Activated T-helper 1 cell treated with anti-CD3 and anti-CD28 coated beads, Interleukin-2, amount 50 U/mL, for 16 hours (primary cell): ENCODE measurements at regions not wholly inside any gene's neighbourhood (a gene's known extent, or its start where the extent isn't known, plus 50 kb on each side); places are given as distances from the start of the nearest gene placed in this dataset.

Experiments
- DNase-seq, 2 donors: peaks; one replicate each; pipeline ENCODE4 v3.0.0-alpha.2; 2020; ENCODE audit warnings: low read depth in 1 of 2, low spot score in 1 of 2

DNA sequence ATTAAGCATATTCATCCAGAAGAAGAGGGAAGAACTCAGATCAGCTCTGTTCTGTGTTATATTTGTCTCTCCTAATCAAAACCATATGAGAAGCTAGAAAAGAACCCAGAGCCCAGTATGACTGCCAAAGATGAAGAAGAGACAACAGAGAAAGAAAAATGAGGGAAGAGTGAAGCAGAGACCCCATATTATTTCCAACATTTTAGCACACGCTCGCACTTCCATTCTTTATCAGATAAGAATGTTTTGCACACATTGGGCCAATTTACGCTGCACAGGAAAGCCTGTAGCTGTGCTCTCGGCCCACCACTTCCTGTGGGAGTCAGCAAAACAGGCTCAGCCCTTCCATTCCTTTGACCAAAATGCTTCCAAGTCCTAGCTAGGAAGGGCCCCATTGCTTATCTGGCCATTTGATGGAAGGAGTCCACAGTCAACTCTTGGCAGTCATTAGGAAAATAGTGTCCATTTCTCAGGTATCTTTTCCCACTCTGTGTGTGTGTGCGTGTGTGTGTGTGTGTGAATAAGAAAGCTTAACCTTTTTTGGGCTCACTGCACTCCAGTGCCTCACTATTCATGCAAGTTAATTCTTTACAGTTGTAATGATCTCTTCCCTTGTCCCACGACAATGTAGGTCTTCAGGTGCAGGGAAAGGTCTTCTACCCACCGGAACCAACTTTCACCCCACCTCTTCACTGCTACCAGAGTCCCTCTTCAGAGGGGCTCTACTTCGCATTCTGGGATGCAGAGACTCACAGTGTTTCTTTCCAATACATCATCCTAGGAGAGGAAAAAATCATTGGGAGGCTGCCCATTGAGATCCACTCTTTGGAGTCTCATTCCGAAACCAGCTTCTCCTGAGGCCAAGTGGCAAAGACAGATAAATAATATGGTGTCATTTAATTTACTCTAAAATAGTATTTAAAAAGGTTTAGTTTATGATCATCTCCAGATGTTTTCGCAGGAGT, 237.5 kb downstream of the COG6 start:
- DNase-seq, result no peak

DNA sequence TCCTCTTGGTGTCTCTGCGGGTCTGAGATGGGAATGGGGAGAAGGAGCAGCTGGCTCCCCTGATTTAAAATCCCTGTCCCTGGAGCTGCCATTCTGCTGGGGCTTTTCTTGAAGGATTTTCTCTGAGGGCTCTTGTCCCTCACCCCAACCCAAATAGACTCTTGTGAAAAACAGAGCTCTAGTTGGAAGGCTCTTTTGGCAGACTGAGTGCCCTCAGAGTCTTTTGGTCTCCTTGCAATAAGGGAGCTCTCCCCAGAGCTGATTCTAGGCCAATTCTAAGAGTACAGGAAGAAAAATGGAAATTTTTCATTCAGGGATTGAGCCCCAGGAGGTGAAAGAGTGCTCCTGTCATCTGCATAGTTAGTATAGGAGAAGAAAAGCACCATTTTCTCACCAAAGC, 238.3 kb downstream of the COG6 start:
- no peak for DNase-seq

DNA sequence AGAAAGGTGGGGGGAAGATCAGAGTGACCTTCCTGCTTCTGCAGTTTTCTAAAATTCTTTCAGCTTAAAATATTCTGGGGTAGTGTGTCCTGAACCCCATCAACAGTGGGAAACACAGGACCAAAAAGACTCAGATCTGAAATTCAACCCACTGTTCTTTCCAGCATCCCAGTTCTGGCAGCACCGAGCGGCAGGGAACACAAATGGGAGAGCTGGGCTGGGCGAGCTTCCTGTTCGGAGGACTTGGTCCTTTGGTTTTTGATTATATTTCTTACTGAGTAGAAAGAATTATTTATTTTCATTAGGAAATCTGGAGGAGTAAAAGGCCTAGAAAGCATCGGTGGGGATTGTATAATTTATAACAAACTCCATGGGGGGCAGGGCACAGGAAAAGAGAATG, 239.1 kb downstream of the COG6 start:
- no peak for DNase-seq

DNA sequence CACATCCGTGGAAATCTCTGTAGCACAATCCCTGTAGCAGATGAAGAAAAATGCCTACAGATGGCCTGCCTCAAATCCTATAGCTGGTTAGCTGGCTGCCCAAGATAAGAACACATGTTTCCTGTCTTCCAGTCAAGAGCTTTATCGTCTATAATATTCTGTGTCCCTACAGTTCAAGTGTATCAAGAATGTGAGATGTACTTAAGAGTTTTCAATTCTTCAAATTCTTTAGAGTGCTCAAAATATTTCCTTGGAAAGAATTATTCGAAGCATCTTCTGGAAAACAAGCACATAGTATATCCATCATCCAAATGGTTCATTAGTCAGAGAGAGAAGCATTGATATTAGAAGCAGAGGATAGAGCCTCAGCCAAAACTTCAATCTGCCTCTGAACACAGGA, 239.8 kb downstream of the COG6 start:
- DNase-seq, result no peak

DNA sequence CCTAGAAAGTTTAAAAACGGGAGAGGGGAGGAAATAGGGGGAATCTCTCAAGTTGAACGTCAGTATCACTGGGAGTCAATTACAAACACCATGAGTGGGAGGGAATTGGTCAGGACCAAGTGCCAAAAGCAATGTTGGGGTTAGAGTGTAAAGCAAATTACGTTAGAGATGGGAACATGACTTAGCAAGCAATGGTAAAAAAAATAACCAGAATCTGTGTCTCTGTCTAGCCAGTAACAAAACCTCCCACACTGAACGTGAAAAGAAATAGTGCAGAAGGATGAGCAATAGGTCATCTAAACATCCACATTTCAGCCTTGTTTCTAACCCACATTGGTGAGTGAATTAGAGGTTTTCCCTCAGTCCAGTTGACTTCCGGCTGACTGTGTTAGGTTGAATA, 242.2 kb downstream of the COG6 start:
- no peak for DNase-seq

DNA sequence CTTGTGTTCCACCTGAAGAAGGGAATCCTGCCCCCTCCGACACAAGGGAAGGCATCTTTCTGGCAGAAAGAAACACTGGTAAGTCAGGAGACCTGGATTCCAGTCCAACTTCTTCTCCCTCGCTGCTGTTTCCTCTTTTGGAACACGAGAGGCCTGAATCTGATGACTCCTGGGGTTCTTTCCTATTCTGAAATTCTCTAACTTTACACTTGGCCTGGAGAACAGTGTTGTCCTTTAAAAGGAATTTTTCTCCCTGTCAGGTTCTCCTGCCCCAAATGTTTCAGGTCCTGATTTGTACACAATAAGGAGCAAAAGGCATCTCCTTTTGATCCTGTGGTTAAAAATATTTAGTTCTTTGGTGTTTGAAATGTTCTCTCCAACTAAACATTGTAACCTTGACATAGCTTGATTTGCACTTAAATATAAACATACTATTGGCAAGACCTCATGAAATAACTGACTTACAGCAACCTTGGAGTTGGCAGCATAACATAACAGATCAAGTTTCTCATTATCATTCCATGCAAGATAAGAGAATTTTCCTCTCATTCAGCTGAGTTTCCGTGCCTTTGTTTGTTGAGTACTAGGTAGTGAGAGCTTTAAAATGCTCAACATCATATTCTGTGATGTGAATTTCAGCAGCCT, 244.8 kb downstream of the COG6 start:
- DNase-seq, result no peak

DNA sequence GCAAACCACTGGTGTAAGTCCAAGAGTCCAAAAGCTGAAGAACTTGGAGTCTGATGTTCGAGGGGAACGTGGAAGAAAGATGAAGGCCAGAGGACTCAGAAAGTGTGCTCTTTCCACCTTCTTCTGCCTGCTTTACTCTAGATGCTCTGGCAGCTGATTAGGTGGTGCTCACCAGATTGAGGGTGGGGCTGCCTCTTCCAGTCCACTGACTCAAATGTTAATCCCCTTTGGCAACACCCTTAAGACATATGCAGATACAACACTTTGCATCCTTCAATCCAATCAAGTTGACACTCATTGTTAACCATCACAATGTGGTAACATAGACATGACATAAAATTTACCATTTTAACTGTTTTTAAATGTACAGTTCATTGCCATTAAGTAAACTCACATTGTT, 249.5 kb downstream of the COG6 start:
- DNase-seq, result no peak

DNA sequence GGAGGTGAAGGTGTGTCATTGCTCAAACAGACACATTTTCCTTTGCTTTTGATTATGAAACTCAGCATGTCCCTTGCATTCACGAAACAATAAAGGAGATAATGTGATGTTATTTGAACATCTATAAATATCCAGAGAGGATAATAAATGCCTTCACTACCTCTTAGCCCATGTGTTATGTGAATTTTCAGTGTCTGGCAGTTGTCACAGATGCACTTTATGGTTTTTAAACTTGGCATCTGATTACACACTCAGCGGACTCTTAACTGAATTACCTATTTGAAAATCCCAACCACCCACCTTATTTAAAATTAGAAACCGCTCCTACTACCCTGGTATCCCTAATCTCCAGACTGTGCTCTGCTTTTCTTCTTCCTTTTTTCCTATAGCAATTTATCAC, 254.2 kb downstream of the COG6 start:
- no peak for DNase-seq

DNA sequence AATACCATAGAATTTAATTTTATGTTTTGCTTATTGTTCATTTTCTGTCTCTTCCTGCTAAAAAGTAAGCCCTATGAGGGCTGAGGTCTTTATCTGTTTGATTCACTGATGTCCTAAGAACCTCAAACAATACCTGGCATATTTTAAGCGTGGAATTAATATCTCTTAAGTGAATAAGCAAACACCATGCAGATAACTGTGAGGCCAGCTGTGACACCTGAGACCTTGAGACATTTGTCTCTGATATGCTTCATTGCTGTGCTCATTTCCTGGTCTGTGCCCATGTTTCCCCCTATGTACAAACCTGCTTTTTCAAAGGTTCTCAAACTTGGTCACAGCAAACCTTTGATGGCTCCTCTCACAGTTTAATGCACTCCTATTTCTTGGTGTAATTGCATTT, 254.6 kb downstream of the COG6 start:
- no peak for DNase-seq

DNA sequence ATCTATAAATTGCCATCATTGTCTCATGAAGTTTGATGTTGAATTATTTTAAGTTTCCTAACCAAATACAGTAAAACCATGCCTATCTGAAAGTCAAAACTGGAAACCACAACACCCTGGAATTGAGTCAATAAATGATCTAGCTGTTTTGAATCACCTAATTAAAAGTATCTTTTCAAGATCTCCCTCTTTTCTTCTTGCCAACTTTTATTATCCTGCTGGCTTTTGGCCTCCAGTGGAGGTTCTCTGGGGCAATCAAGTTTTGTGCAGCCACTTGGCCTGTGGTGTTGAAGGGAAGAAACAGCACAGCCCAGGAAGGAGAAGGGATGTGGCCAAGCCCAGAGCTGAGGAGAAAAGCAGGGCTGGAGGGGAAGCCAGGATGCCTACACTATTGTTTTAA, 255.4 kb downstream of the COG6 start:
- no peak for DNase-seq

DNA sequence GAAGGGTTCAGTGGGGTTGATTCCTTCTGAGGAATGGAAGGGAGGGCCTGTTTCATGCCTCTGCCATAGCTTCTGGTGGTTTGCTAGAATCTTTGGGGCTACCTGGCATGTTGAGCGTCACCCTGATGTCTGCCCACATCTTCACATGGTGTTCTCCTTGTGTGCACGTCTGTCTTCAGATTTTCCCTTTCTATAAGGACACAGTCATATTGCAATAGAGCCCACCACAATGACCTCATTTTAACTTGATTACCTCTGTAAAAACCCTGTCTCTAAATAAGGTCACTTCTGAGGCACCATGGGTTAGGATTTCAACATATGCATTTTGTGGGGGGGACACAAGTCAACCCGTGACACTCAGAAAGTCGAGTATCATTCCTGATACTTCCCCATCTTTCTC, 257.9 kb downstream of the COG6 start:
- no peak for DNase-seq

DNA sequence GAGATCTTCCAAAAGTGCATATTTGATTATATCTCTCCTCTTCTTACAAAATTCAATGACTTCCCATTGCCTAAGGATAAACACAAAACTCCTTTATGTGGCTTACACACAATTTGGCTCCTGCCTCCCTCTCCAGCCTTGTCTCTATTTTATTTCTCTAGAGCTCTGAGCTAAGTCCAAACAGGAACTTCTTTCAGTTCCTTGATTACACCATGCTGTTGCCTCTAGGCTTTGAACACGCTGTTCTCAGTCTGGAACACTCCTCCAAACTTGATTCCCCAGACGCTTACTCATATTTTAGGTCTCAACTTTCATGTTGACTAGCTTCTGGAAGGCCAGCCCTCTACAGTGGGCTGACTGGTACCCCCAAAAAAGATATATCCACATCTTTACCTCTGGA, 258.5 kb downstream of the COG6 start:
- no peak for DNase-seq

DNA sequence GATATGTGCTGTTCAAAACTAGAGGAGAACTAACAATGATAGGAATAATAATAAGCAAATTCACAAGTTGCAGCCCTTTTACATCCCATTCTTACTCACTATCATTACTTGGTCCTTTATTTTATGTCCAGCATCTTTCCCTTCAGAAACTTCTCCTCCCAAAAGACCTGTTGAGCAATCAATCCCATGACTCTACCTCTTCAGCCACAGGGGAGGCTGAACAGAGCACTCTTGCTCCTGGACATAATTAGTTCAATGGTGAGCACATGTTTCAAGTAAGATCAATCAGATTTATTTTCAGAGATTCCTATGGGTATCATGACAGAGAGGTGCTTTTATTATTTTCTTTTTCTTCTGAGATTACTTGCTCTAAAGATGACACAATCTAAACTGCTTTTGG, 260.0 kb downstream of the COG6 start:
- DNase-seq, result no peak

DNA sequence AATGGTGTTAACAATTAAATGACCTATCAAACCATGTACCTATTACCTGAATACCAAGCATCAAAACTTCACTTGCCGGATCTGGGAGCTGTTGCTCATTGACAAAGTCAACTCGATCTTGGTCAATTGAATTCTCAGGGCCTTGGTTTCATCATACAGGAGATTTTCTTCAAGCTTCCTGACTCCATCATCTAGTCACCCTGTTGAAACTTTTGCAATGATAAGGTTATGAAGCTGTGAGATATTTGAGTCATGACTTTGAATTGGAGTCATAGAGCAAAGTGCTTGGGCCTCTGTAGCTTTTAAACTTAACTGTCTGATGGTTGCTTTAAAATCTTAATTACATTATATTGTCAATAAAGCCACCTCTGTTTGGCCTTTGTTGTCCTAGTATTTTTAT, 260.9 kb downstream of the COG6 start:
- DNase-seq, result no peak

DNA sequence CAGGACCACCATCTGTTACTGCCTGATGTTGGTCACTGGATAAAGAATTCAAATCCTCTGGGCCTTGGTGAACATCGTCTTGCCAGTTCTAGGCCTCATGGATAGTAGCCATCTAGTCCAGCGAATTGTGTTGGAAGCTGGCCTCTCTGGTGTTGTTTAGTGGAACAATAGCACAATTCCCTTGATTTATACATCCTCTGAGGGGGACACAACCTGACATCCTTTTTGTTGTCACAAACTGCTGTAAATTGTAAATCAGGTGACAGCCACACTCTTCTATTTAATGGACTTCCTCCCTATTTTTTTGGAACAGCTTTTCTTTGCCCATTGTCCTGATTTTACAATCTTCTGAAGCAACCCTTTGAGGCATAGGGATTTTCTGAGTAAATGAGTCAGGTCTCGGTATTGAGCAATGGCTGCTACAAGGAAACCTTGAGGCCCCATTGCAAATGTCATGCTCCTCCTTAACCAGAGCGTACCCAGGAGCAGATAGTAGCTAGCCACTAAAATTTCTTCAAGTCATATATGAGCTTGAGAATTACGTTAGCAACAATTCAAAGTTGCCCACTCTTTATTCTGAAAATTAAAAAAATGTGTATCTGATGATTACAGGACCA, 263.3 kb downstream of the COG6 start:
- DNase-seq, result no peak

DNA sequence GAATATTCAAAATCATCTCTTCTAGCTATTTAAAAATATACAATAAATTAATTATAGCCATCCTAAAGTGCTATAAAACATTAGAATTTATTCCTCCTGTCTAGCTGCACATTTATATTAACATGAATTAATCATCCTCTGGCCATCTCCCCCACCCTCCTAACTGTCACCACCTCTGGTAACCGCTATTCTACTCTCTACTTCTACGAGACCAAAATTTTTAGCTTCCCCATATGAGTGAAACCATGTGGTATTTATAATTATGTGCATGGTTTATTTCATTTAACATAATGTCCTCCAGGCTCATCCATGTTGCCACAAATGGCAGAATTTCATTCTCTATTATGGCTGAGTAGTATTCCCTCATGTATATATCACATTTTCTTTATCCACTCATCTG, 265.2 kb downstream of the COG6 start:
- DNase-seq, result no peak

DNA sequence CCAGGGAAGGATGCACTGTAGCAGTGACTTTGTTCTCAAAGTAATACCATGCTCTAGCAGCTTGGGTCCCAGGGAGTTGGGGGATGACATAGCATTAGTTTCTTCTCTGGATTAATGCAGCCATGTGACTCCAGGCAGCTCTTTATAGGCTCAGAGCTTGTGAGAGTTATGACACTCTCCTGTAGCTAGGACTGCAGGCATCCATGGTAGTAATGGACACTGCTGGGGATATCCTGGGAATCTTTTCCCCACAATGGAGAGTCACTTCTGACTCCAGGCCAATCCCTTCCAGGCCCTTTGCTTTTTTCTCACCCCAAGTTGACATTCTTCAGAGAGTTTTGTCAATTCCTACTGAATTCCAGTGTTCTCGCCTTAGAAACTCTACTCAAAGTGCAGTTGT, 270.9 kb downstream of the COG6 start:
- DNase-seq, result no peak

DNA sequence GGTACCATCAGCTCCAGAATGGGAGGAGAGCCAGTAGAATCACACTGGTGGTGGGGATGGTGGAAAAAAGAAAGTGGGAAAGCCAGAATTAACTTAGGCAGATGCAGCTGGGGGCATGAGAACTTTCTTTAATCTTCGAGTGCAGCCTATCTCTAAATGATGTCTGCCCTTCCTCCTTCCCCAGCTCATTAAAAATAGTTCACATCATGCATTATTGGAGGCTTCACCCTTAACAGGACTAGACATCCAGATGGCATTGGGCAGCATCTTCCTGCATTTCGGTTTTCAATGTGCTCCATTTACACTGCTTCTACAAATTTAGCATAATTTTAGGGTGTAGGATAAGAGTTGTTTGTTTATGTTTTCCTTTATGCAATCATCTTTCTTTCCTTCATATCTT, 272.8 kb downstream of the COG6 start:
- DNase-seq, result no peak

DNA sequence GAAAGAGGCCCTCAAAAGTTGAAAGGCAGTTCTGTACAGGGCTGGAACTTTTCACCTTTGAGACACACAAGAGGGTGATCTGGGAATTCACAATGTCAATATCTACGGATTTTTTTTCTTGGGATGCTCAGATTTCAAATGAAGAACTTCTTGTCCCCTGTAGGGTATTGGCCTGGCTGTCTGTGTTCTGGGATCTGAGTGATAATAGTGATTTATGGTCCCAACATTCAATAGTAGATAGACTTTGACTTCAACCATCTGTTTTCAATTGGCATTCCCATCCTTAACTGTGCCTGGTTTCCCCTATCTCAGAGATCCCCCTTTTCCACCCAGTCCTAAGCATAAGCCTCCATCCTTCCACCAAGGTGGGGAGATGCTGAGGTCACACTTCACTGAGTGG, 274.1 kb downstream of the COG6 start:
- no peak for DNase-seq

DNA sequence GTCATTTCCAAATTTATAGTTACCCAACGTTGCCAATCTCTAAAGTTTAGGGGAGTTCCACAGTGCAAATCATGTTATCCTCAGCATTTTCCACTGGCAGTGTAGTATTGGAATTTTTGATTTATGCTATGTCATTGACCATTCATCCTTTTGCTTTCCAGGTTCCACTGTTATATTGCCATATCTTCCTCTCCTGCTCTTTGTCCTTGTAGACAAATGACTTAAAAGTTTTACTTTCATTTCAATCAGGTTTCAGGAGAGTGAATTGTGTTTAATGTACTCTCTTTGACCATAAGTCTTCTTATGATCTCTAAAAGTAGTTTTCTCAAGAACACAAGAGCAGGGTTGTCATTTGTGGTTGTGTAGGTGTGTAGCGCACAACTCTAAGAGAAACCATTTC, 274.6 kb downstream of the COG6 start:
- DNase-seq, result no peak

DNA sequence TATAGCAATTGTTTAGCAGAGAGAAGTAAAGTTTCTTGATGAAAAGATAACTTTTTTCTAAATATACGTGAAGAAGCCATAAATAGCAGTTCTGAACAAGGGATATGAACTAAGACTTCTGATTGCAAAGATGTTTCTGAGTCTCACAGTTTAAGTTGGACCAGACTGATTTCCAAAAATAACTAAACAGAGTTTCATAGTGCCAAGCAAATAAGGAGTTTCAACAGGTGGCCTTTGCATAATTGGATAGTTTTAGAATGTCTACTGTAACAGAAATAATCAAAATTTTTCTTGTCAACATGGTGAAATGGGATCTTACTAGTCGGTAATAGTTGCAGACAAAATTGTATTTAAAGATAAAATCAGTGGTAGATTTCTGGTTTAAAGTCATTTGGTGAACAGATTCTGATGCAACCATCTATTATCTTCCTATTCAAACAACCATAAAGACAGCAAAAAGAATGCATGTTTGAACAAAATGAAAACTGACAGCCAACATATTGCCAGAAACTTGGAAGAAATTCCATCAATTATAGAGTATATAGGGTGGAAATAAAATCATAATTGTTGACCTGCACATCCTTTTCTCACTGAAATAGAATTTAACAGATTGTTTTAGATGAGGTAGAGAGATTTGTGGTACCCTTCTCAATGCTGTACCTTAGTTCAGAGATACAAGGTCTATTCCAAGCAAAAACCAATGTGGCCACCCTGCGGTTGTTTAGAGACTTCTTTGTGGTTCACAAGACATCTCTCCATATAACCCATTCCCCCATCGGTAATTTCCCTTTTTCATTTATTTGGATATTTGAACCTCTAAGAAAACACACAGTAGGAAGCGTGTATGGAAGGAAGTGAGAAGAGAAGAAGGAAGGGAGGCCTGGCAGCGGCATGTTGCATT, 275.3 kb downstream of the COG6 start:
- no peak for DNase-seq
